OCI-LY3 (cell line): ENCODE measurements at regions not wholly inside any gene's neighbourhood (a gene's known extent, or its start where the extent isn't known, plus 50 kb on each side); places are given as distances from the start of the nearest gene placed in this dataset.

Experiments used
- H2AFZ ChIP-seq: fragments of 200-600, 300-600 bp; shearing (Covaris generic); 2 replicates; pipeline ENCODE4 v1.6.0; 2014; ENCODE audit warnings: antibody characterized with exemption, low read depth, low read length
- H3K27ac ChIP-seq: fragments of 200-600, 300-600 bp; sonication (generic); 2 replicates; pipeline ENCODE4 v1.5.1; 2014; ENCODE audit warnings: mild to moderate bottlenecking, low read length, moderate library complexity, mixed read lengths
- H3K27me3 ChIP-seq: fragments of 200-600, 300-600 bp; sonication (generic); 2 replicates; pipeline ENCODE4 v1.6.1; 2014; ENCODE audit warnings: low read depth, low read length, mixed read lengths
- H3K36me3 ChIP-seq: fragments of 200-600, 300-600 bp; sonication (generic); replicated peaks from 2 replicates; pipeline ENCODE3; 2014; ENCODE audit warnings: low read depth, low read length, mixed read lengths
- H3K4me1 ChIP-seq: fragments of 300-600, 200-600 bp; sonication (generic); 2 replicates; pipeline ENCODE4 v1.6.1; 2014; ENCODE audit warnings: low read length, mixed read lengths
- H3K4me2 ChIP-seq: fragments of 200-600, 300-600 bp; sonication (generic); 2 replicates; pipeline ENCODE4 v1.6.1; 2014; ENCODE audit warnings: low read length, mixed read lengths
- H3K4me3 ChIP-seq: fragments of 300-600, 200-600 bp; sonication (generic); 2 replicates; pipeline ENCODE4 v1.5.1; 2014; ENCODE audit warnings: antibody characterized with exemption, mild to moderate bottlenecking, low read length, moderate library complexity
- H3K79me2 ChIP-seq: fragments of 300-600, 200-600 bp; shearing (Covaris generic); 2 replicates; pipeline ENCODE4 v1.6.1; 2014; ENCODE audit warnings: mild to moderate bottlenecking, low read length, mixed read lengths
- H3K9ac ChIP-seq: fragments of 300-600, 200-600 bp; shearing (Covaris generic); 2 replicates; pipeline ENCODE4 v1.6.0; 2014; ENCODE audit warnings: mild to moderate bottlenecking, low read length, moderate library complexity
- H3K9me3 ChIP-seq: fragments of 200-600, 300-600 bp; shearing (Covaris generic); 2 replicates; pipeline ENCODE4 v1.6.1; 2014; ENCODE audit warnings: low read length, mixed read lengths; ENCODE audit not compliant: insufficient read depth
- H4K20me1 ChIP-seq: fragments of 200-600, 300-600 bp; sonication (generic); 2 replicates; pipeline ENCODE4 v1.6.1; 2016; ENCODE audit warnings: low read length, mixed read lengths; ENCODE audit not compliant: insufficient read depth
- EZH2phosphoT487 ChIP-seq: fragments of 200-600 bp; shearing (Covaris generic); IDR thresholded peaks from 2 replicates; pipeline ENCODE4 v1.6.1; 2018; ENCODE audit warnings: antibody characterized with exemption, mixed run types, low read depth
- TF ChIP-seq, protein P1 (sequence below): fragments of 200-600, 300-600 bp; sonication (generic); IDR thresholded peaks from 2 replicates; pipeline ENCODE4 v1.5.1; 2014; ENCODE audit warnings: antibody characterized with exemption, low read length, low read depth

DNA sequence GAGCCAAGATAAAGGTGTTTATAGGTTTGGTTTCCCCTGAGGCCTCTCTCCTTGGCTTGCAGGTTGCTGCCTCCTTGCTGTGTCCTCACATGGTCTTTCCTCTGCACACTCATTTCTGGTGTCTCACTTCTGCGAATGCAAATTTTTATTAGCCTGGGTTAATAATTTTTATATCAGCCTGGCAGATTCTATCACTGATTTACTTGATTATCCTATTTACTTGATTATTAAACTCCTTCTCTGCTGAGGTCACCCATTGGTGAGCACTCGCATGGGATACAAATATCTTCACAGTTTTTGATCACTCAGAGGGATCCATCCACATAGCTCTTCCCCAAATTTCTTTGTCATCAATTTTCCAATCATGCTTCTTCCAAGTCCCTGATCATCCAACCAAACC, 90.9 kb upstream of the IGLL5 start:
- Histone ChIP-seq H3K4me2 (no peak overlapping the region), H2AFZ (no peak overlapping the region), H3K4me3 (no peak overlapping the region), H3K27me3 (no peaks in the 10 kb centered on the region), H3K9ac (no peak overlapping the region), H3K4me1 (no peaks in the 10 kb centered on the region), H3K79me2 (no peaks in the 10 kb centered on the region), H3K9me3 (no peaks in the 10 kb centered on the region), H3K36me3 (no peaks in the 10 kb centered on the region), H3K27ac (no peak overlapping the region), H4K20me1 (no peaks in the 10 kb centered on the region)
- TF ChIP-seq, protein P1, sequence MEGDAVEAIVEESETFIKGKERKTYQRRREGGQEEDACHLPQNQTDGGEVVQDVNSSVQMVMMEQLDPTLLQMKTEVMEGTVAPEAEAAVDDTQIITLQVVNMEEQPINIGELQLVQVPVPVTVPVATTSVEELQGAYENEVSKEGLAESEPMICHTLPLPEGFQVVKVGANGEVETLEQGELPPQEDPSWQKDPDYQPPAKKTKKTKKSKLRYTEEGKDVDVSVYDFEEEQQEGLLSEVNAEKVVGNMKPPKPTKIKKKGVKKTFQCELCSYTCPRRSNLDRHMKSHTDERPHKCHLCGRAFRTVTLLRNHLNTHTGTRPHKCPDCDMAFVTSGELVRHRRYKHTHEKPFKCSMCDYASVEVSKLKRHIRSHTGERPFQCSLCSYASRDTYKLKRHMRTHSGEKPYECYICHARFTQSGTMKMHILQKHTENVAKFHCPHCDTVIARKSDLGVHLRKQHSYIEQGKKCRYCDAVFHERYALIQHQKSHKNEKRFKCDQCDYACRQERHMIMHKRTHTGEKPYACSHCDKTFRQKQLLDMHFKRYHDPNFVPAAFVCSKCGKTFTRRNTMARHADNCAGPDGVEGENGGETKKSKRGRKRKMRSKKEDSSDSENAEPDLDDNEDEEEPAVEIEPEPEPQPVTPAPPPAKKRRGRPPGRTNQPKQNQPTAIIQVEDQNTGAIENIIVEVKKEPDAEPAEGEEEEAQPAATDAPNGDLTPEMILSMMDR, result no peak
- TF ChIP-seq EZH2phosphoT487, result no peak

- TF ChIP-seq, protein P1, result no peak
- no peak for TF ChIP-seq EZH2phosphoT487
- no peak overlapping the region for H3K4me2 ChIP-seq
- no peaks in the 10 kb centered on the region for H4K20me1 ChIP-seq
- H3K79me2 ChIP-seq, result no peaks in the 10 kb centered on the region
- no peak overlapping the region for H3K9ac ChIP-seq
- no peak overlapping the region for H3K27ac ChIP-seq
- H3K4me1 ChIP-seq, result no peaks in the 10 kb centered on the region
- H3K36me3 ChIP-seq, result no peaks in the 10 kb centered on the region
- H3K27me3 ChIP-seq, result no peaks in the 10 kb centered on the region
- no peak overlapping the region for H3K4me3 ChIP-seq
- no peak overlapping the region for H2AFZ ChIP-seq
- H3K9me3 ChIP-seq, result no peaks in the 10 kb centered on the region
Measured at GRCh38 chr22:22798232-22798616, 89.4 kb upstream of the IGLL5 start.

DNA sequence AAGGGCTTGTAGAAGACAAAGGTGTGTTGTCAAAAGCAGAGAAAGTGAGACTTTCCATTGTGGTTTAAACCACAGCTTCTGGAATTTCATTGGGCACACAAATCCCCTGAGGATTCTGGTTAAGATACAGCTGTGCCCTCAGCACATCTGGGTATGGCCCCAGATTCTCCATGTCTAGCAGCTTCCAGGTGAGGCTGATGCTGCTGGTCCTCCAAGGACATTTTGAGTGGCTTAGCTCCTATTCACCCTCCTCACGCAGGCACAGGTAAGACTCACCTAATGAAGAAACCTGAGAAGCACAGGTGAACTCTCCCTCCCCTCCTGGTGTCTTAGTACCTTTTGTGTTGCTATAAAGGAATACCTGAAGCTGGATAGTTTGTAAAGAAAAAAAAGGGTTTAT, 88.9 kb upstream of the IGLL5 start:
- Histone ChIP-seq H3K27me3 (no peaks in the 10 kb centered on the region), H3K36me3 (no peaks in the 10 kb centered on the region), H3K79me2 (no peaks in the 10 kb centered on the region), H3K9ac (no peak overlapping the region), H3K4me2 (no peak overlapping the region), H3K9me3 (no peaks in the 10 kb centered on the region), H3K4me3 (no peak overlapping the region), H3K4me1 (no peaks in the 10 kb centered on the region), H2AFZ (no peak overlapping the region), H4K20me1 (no peaks in the 10 kb centered on the region), H3K27ac (no peak overlapping the region)
- TF ChIP-seq EZH2phosphoT487, result no peak
- TF ChIP-seq, protein P1, result no peak

DNA sequence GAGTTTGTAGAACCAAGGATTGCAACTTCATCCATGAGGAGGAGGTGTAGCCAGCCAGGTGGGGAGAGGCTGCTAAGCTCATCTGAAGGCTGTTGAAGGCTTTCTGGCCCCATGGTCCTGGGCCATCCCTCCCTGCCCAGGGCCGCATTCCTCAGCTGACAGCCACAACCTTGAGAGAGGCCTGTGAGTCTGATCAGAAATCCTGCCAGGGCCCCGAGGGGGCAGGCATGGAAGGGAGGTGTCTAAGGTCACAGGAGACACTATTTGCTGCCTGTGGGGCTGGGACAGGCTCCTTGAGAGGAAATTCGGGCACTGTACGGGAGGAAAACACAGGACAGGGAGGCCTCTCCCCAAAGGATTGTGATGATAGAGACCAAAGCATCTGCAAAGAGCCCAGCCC, 88.1 kb upstream of the IGLL5 start:
- Histone ChIP-seq H3K27me3 (no peaks in the 10 kb centered on the region), H3K27ac (no peak overlapping the region), H3K4me2 (no peak overlapping the region), H3K4me3 (no peak overlapping the region), H3K4me1 (no peaks in the 10 kb centered on the region), H3K9ac (no peak overlapping the region), H2AFZ (no peak overlapping the region), H3K79me2 (no peaks in the 10 kb centered on the region), H3K36me3 (no peaks in the 10 kb centered on the region), H4K20me1 (no peaks in the 10 kb centered on the region), H3K9me3 (no peaks in the 10 kb centered on the region)
- TF ChIP-seq, protein P1, result no peak
- TF ChIP-seq EZH2phosphoT487, result no peak
